OCI-LY1 (cell line): ENCODE measurements at regions not wholly inside any gene's neighbourhood (a gene's known extent, or its start where the extent isn't known, plus 50 kb on each side); places are given as distances from the start of the nearest gene placed in this dataset.

Source experiments
- H2AFZ ChIP-seq: fragments of 200-600 bp; sonication (generic), shearing (Covaris generic); 2 replicates; pipeline ENCODE4 v1.6.0; 2014; ENCODE audit warnings: antibody characterized with exemption, mild to moderate bottlenecking, low read length
- H3F3A ChIP-seq: fragments of 200-600 bp; sonication (generic), shearing (Covaris generic); 2 replicates; pipeline ENCODE4 v1.6.0; 2014; ENCODE audit warnings: mild to moderate bottlenecking, antibody characterized with exemption, low read length, moderate library complexity; ENCODE audit not compliant: insufficient read depth
- H3K27ac ChIP-seq: fragments of 200-600 bp; sonication (generic); 2 replicates; pipeline ENCODE4 v1.5.1; 2014; ENCODE audit warnings: low read length, mixed run types, mild to moderate bottlenecking, low read depth; ENCODE audit not compliant: poor library complexity, severe bottlenecking
- H3K27me3 ChIP-seq: fragments of 200-600 bp; sonication (generic); 2 replicates; pipeline ENCODE4 v1.6.0; 2014; ENCODE audit warnings: antibody characterized with exemption, mild to moderate bottlenecking, low read length, moderate library complexity; ENCODE audit not compliant: insufficient read depth
- H3K36me3 ChIP-seq: fragments of 200-600 bp; sonication (generic); 2 replicates; pipeline ENCODE4 v1.6.1; 2014; ENCODE audit warnings: mild to moderate bottlenecking, antibody characterized with exemption, low read length, moderate library complexity, mixed read lengths; ENCODE audit not compliant: insufficient read depth
- H3K4me1 ChIP-seq: fragments of 200-600 bp; sonication (generic); 2 replicates; pipeline ENCODE4 v1.5.1; 2014; ENCODE audit warnings: mild to moderate bottlenecking, low read length, moderate library complexity; ENCODE audit not compliant: insufficient read depth, severe bottlenecking
- H3K4me2 ChIP-seq: fragments of 200-600 bp; sonication (generic), shearing (Covaris generic); 2 replicates; pipeline ENCODE4 v1.6.1; 2014; ENCODE audit warnings: low read length
- H3K4me3 ChIP-seq: fragments of 200-600 bp; sonication (generic); 2 replicates; pipeline ENCODE4 v1.5.1; 2014; ENCODE audit warnings: low read length, low read depth, mild to moderate bottlenecking, mixed read lengths; ENCODE audit not compliant: poor library complexity, severe bottlenecking
- H3K79me2 ChIP-seq: fragments of 200-600 bp; shearing (Covaris generic); 2 replicates; pipeline ENCODE4 v1.6.1; 2016; ENCODE audit warnings: mixed run types, low read length, mixed read lengths; ENCODE audit not compliant: insufficient read depth
- H3K9ac ChIP-seq: fragments of 200-600 bp; sonication (generic), shearing (Covaris generic); 2 replicates; pipeline ENCODE4 v1.6.1; 2014; ENCODE audit warnings: mild to moderate bottlenecking, low read length, mixed read lengths
- H3K9me2 ChIP-seq: fragments of 200-600 bp; sonication (generic), shearing (Covaris generic); 2 replicates; pipeline ENCODE4 v1.6.1; 2014; ENCODE audit warnings: low read depth, mild to moderate bottlenecking, low read length, mixed read lengths
- H3K9me3 ChIP-seq: fragments of 200-600 bp; shearing (Covaris generic); 2 replicates; pipeline ENCODE4 v1.6.1; 2014; ENCODE audit warnings: low read length, mixed read lengths
- H4K20me1 ChIP-seq: fragments of 200-600 bp; sonication (generic), shearing (Covaris generic); 2 replicates; pipeline ENCODE4 v1.6.0; 2016; ENCODE audit warnings: mild to moderate bottlenecking, low read length; ENCODE audit not compliant: insufficient read depth
- CTCF ChIP-seq: fragments of 200-600 bp; sonication (generic), shearing (Covaris generic); IDR thresholded peaks from 2 replicates; pipeline ENCODE4 v1.5.1; 2017; ENCODE audit warnings: mild to moderate bottlenecking, antibody characterized with exemption, low read length, moderate library complexity, mixed read lengths
- EZH2 ChIP-seq: fragments of 200-600 bp; sonication (generic), shearing (Covaris generic); IDR thresholded peaks from 2 replicates; pipeline ENCODE4 v1.8.0; 2017; ENCODE audit warnings: borderline replicate concordance, mixed run types, mild to moderate bottlenecking, antibody characterized with exemption, low read length, moderate library complexity, mixed read lengths

- H3K9me2 ChIP-seq, result no peaks in the 10 kb centered on the region
- no peaks in the 10 kb centered on the region for H3K9me3 ChIP-seq
- no peaks in the 10 kb centered on the region for H4K20me1 ChIP-seq
- H3K36me3 ChIP-seq, result no peaks in the 10 kb centered on the region
- H3K4me2 ChIP-seq, result no peak overlapping the region
- H3K4me3 ChIP-seq, result no peak overlapping the region
- no peak overlapping the region for H3K9ac ChIP-seq
- H2AFZ ChIP-seq, result no peak overlapping the region
- H3K27ac ChIP-seq, result no peak overlapping the region
- H3K27me3 ChIP-seq, result no peaks in the 10 kb centered on the region
- no peaks in the 10 kb centered on the region for H3F3A ChIP-seq
- no peak for TF ChIP-seq CTCF
- no peak for TF ChIP-seq EZH2
- H3K79me2 ChIP-seq, result no peaks in the 10 kb centered on the region
- no peaks in the 10 kb centered on the region for H3K4me1 ChIP-seq
These were observed 91.1 kb upstream of the CD180 start for GRCh38 chr5:67287510-67288268.

- Histone ChIP-seq H3K4me1 (no peaks in the 10 kb centered on the region), H3K9ac (no peak overlapping the region), H3K9me2 (no peaks in the 10 kb centered on the region), H3K9me3 (no peaks in the 10 kb centered on the region), H3K36me3 (no peaks in the 10 kb centered on the region), H3K79me2 (no peaks in the 10 kb centered on the region), H3K4me3 (no peak overlapping the region), H3F3A (no peaks in the 10 kb centered on the region), H4K20me1 (no peaks in the 10 kb centered on the region), H3K27ac (no peak overlapping the region), H2AFZ (no peak overlapping the region), H3K4me2 (no peak overlapping the region), H3K27me3 (no peaks in the 10 kb centered on the region)
- TF ChIP-seq EZH2 (no peak), CTCF (no peak)
These were observed 89.4 kb upstream of the CD180 start for GRCh38 chr5:67286006-67286405.

- Histone ChIP-seq H3K27me3 (no peaks in the 10 kb centered on the region), H3K4me1 (no peaks in the 10 kb centered on the region), H4K20me1 (no peaks in the 10 kb centered on the region), H3K9ac (no peak overlapping the region), H3K4me2 (no peak overlapping the region), H3K79me2 (no peaks in the 10 kb centered on the region), H3K9me2 (no peaks in the 10 kb centered on the region), H3F3A (no peaks in the 10 kb centered on the region), H3K36me3 (no peaks in the 10 kb centered on the region), H3K27ac (no peak overlapping the region), H3K4me3 (no peak overlapping the region), H3K9me3 (no peaks in the 10 kb centered on the region), H2AFZ (no peak overlapping the region)
- TF ChIP-seq CTCF, result no peak
- TF ChIP-seq EZH2, result no peak
These were observed 87.4 kb upstream of the CD180 start for GRCh38 chr5:67283988-67284487.
